WTC11 (cell line): ENCODE measurements at regions not wholly inside any gene's neighbourhood (a gene's known extent, or its start where the extent isn't known, plus 50 kb on each side); places are given as distances from the start of the nearest gene placed in this dataset.

Experiments used
- ATAC-seq: fragments of 200-7000 bp; cut with Tn5 transposase; 2 replicates; pipeline ENCODE4 v1.10.0; 2021; ENCODE audit warnings: mild to moderate bottlenecking, moderate library complexity
- CTCF ChIA-PET: fragments of 300-600 bp; sonication (Branson Sonifier 250); formaldehyde crosslinking; loops from one replicate; lab custom pipeline; 2021; ENCODE audit warnings: antibody characterized with exemption; lab: Charles Lee
- POLR2A ChIA-PET: fragments of 350-600 bp; sonication (Branson Sonifier 250); formaldehyde crosslinking; loops from one replicate; lab custom pipeline; 2021; ENCODE audit warnings: antibody characterized with exemption; lab: Charles Lee
- DNase-seq: peaks from one replicate; pipeline ENCODE4 v3.0.0; 2021; ENCODE audit warnings: low spot score
- H3K27ac Mint-ChIP-seq: 2 replicates; pipeline ENCODE4 v1.8.0; 2021; ENCODE audit warnings: mixed read lengths
- H3K27me3 Mint-ChIP-seq: 2 replicates; pipeline ENCODE4 v1.8.0; 2021; ENCODE audit warnings: low read depth, mild to moderate bottlenecking, moderate library complexity, mixed read lengths
- H3K36me3 Mint-ChIP-seq: 2 replicates; pipeline ENCODE4 v1.8.0; 2021; ENCODE audit warnings: mixed read lengths
- H3K4me1 Mint-ChIP-seq: 2 replicates; pipeline ENCODE4 v1.8.0; 2022; ENCODE audit warnings: mixed read lengths
- H3K4me3 Mint-ChIP-seq: 2 replicates; pipeline ENCODE4 v1.8.0; 2021; ENCODE audit warnings: mild to moderate bottlenecking, moderate library complexity, mixed read lengths
- H3K9me3 Mint-ChIP-seq: 2 replicates; pipeline ENCODE4 v1.8.0; 2021; ENCODE audit warnings: mixed read lengths
- AR ChIP-seq: fragments of 250-450 bp; sonication (Bioruptor Pico); IDR thresholded peaks from 2 replicates; pipeline ENCODE4 v1.9.0; 2021; ENCODE audit warnings: mild to moderate bottlenecking
- EMX1 ChIP-seq: fragments of 250-450 bp; sonication (Bioruptor Pico); IDR thresholded peaks from 2 replicates; pipeline ENCODE4 v1.8.0; 2021; ENCODE audit warnings: mild to moderate bottlenecking
- GABPB1 ChIP-seq: sonication (generic); formaldehyde crosslinking; IDR thresholded peaks from 2 replicates; pipeline ENCODE4 v1.8.1; 2023; ENCODE audit warnings: mild to moderate bottlenecking, missing genetic modification reagents
- JUN ChIP-seq: sonication (generic); formaldehyde crosslinking; IDR thresholded peaks from 2 replicates; pipeline ENCODE4 v1.8.0; 2023; ENCODE audit warnings: mild to moderate bottlenecking, missing genetic modification reagents
- MAX ChIP-seq: sonication (generic); formaldehyde crosslinking; IDR thresholded peaks from 2 replicates; pipeline ENCODE4 v1.8.0; 2022; ENCODE audit warnings: mild to moderate bottlenecking, missing genetic modification reagents
- MYBL2 ChIP-seq: sonication (generic); formaldehyde crosslinking; IDR thresholded peaks from 2 replicates; pipeline ENCODE4 v1.8.1; 2023; ENCODE audit warnings: mild to moderate bottlenecking, moderate library complexity, missing genetic modification reagents
- NFYB ChIP-seq: sonication (generic); formaldehyde crosslinking; conservative IDR thresholded peaks from 2 replicates; pipeline ENCODE4 v1.8.0; 2022; ENCODE audit warnings: low read depth, missing genetic modification reagents
- NR1H2 ChIP-seq: sonication (generic); formaldehyde crosslinking; IDR thresholded peaks from 2 replicates; pipeline ENCODE4 v1.9.0; 2021; ENCODE audit warnings: mild to moderate bottlenecking, moderate library complexity, missing genetic modification reagents
- RORB ChIP-seq: fragments of 250-450 bp; sonication (Bioruptor Pico); IDR thresholded peaks from 2 replicates; pipeline ENCODE4 v1.9.0; 2021; ENCODE audit warnings: mild to moderate bottlenecking
- TP53 ChIP-seq: sonication (generic); formaldehyde crosslinking; IDR thresholded peaks from 2 replicates; pipeline ENCODE4 v1.8.1; 2023; ENCODE audit warnings: mild to moderate bottlenecking, missing genetic modification reagents
- USF2 ChIP-seq: sonication (generic); formaldehyde crosslinking; IDR thresholded peaks from 2 replicates; pipeline ENCODE4 v1.8.1; 2023; ENCODE audit warnings: mild to moderate bottlenecking, missing genetic modification reagents, moderate library complexity
- ZNF121 ChIP-seq: sonication (generic); formaldehyde crosslinking; IDR thresholded peaks from 2 replicates; pipeline ENCODE4 v1.8.0; 2023; ENCODE audit warnings: missing genetic modification reagents
- ZNF219 ChIP-seq: sonication (generic); formaldehyde crosslinking; IDR thresholded peaks from 2 replicates; pipeline ENCODE4 v1.8.0; 2023; ENCODE audit warnings: missing genetic modification reagents, mild to moderate bottlenecking, borderline replicate concordance
- ZNF281 ChIP-seq: sonication (generic); formaldehyde crosslinking; IDR thresholded peaks from 2 replicates; pipeline ENCODE4 v1.8.0; 2023; ENCODE audit warnings: mild to moderate bottlenecking, missing genetic modification reagents
- ZNF416 ChIP-seq: fragments of 250-450 bp; sonication (Bioruptor Pico); IDR thresholded peaks from 2 replicates; pipeline ENCODE4 v1.9.0; 2021; ENCODE audit warnings: mild to moderate bottlenecking, inconsistent platforms
- ZNF532 ChIP-seq: fragments of 250-450 bp; sonication (Bioruptor Pico); IDR thresholded peaks from 2 replicates; pipeline ENCODE4 v1.9.0; 2021; ENCODE audit warnings: mild to moderate bottlenecking, borderline replicate concordance

- Mint-ChIP-seq H3K36me3 (no peaks in the 10 kb centered on the region), H3K9me3 (no peaks in the 10 kb centered on the region), H3K27ac (no peak overlapping the region), H3K27me3 (no peaks in the 10 kb centered on the region), H3K4me3 (no peak overlapping the region), H3K4me1 (no peaks in the 10 kb centered on the region)
- ChIA-PET POLR2A (no interaction called here), CTCF (no interaction called here)
- peak; percentile 71 for TF ChIP-seq GABPB1 (CRISPR knock-in tag)
- TF ChIP-seq ZNF219 (CRISPR knock-in tag) = no peak
- DNase-seq (no peak), ATAC-seq (no peak)
Observed at GRCh38 chr13:47178090-47178950, 281.5 kb upstream of the HTR2A start.

- no peak for TF ChIP-seq ZNF281 (CRISPR knock-in tag)
- TF ChIP-seq NFYB (CRISPR knock-in tag) = no peak
- no peak for TF ChIP-seq ZNF121
- no peak for TF ChIP-seq NR1H2
- no peak for TF ChIP-seq MAX
- TF ChIP-seq AR (CRISPR knock-in tag) = no peak
- no peak for TF ChIP-seq RORB
- TF ChIP-seq GABPB1 (CRISPR knock-in tag) = no peak
- no peak for TF ChIP-seq TP53 (CRISPR knock-in tag)
- H3K4me1 Mint-ChIP-seq = no peaks in the 10 kb centered on the region
Observed at GRCh38 chr13:47175172-47175866, 278.5 kb upstream of the HTR2A start.

GRCh38 chr13:47170971-47171370 lies 274.1 kb upstream of the HTR2A start:
- DNase-seq (no peak), ATAC-seq (no peak)
- H3K9me3 Mint-ChIP-seq = no peaks in the 10 kb centered on the region
- H3K4me3 Mint-ChIP-seq = no peak overlapping the region
- ChIA-PET CTCF (no interaction called here), POLR2A (no interaction called here)
- no peak overlapping the region for H3K27ac Mint-ChIP-seq
- TF ChIP-seq USF2 (CRISPR knock-in tag) = no peak
- H3K36me3 Mint-ChIP-seq = no peaks in the 10 kb centered on the region
- H3K4me1 Mint-ChIP-seq = no peaks in the 10 kb centered on the region
- H3K27me3 Mint-ChIP-seq = no peaks in the 10 kb centered on the region

More at GRCh38 chr13:47175172-47175866, 278.5 kb upstream of the HTR2A start:
- Mint-ChIP-seq H3K27ac (no peak overlapping the region), H3K27me3 (no peaks in the 10 kb centered on the region), H3K4me3 (no peak overlapping the region), H3K9me3 (no peaks in the 10 kb centered on the region), H3K36me3 (no peaks in the 10 kb centered on the region)
- ChIA-PET POLR2A (no interaction called here), CTCF (no interaction called here)
- no peak for DNase-seq
- ATAC-seq = no peak

- ChIA-PET CTCF (no interaction called here), POLR2A (no interaction called here)
- no peaks in the 10 kb centered on the region for H3K9me3 Mint-ChIP-seq
- H3K27me3 Mint-ChIP-seq = no peaks in the 10 kb centered on the region
- H3K27ac Mint-ChIP-seq = no peak overlapping the region; the same call in 1 of the 2 replicates
- no peak overlapping the region for H3K4me3 Mint-ChIP-seq
- no peak for ATAC-seq
- H3K4me1 Mint-ChIP-seq = no peaks in the 10 kb centered on the region
- no peak for DNase-seq
- H3K36me3 Mint-ChIP-seq = no peaks in the 10 kb centered on the region
- TF ChIP-seq ZNF416 (CRISPR knock-in tag) (no peak), MAX (no peak), ZNF532 (CRISPR knock-in tag) (no peak), MYBL2 (no peak), EMX1 (no peak), JUN (CRISPR knock-in tag) (no peak)
Observed at GRCh38 chr13:47168618-47169017, 271.8 kb upstream of the HTR2A start.
